Common myeloid progenitor, CD34-positive (primary cell): ENCODE measurements at regions not wholly inside any gene's neighbourhood (a gene's known extent, or its start where the extent isn't known, plus 50 kb on each side); places are given as distances from the start of the nearest gene placed in this dataset.

Experiments used
- CTCF ChIA-PET: fragments of 350-600 bp; sonication (Branson Sonifier 250); formaldehyde crosslinking; loops from one replicate; lab custom pipeline; 2021; ENCODE audit warnings: antibody characterized with exemption; lab: Charles Lee
- POLR2A ChIA-PET: fragments of 350-600 bp; sonication (Branson Sonifier 250); formaldehyde crosslinking; loops from one replicate; lab custom pipeline; 2021; ENCODE audit warnings: antibody characterized with exemption; lab: Charles Lee
- DNase-seq, 3 donors: peaks; one replicate each; pipeline versions ENCODE4 v3.0.0 to v3.0.0-alpha.2; 2013
- H3K27ac ChIP-seq, 2 experiments: 1 replicate in 1 of 2; 2 replicates in 1 of 2; pipeline ENCODE4 v1.7.0; 2013; ENCODE audit warnings: inconsistent platforms in 2 of 2, low read length in 2 of 2, mild to moderate bottlenecking in 2 of 2, low read depth in 1 of 2, moderate library complexity in 1 of 2; ENCODE audit not compliant: severe bottlenecking in 2 of 2, insufficient read depth in 1 of 2, poor library complexity in 1 of 2
- H3K27me3 ChIP-seq, 5 experiments: replicated peaks in 2 of 5; 1 replicate in 3 of 5; 2 replicates in 2 of 5; pipeline versions ENCODE4 v1.6.1 to v1.7.0; 2013; ENCODE audit warnings: low read length in 4 of 5, mild to moderate bottlenecking in 2 of 5, moderate library complexity in 2 of 5, inconsistent platforms in 1 of 5; ENCODE audit not compliant: insufficient read depth in 5 of 5, control insufficient read depth in 4 of 5
- H3K36me3 ChIP-seq, 4 experiments: 1 replicate in 2 of 4; 2 replicates in 2 of 4; pipeline versions ENCODE4 v1.6.1 to v1.7.0; 2013; ENCODE audit warnings: low read length in 3 of 4, control low read depth in 1 of 4, mild to moderate bottlenecking in 1 of 4; ENCODE audit not compliant: control insufficient read depth in 4 of 4, insufficient read depth in 4 of 4
- H3K4me1 ChIP-seq, 4 experiments: 1 replicate in 3 of 4; 2 replicates in 1 of 4; pipeline versions ENCODE4 v1.6.1 to v1.7.1; 2013; ENCODE audit warnings: low read length in 3 of 4, mild to moderate bottlenecking in 3 of 4, control low read depth in 1 of 4, inconsistent platforms in 1 of 4, moderate library complexity in 1 of 4; ENCODE audit not compliant: control insufficient read depth in 4 of 4, insufficient read depth in 4 of 4; ENCODE audit errors: control extremely low read depth in 1 of 4
- H3K4me3 ChIP-seq, 7 experiments: 1 replicate in 4 of 7; 2 replicates in 3 of 7; pipeline versions ENCODE4 v1.5.1 to v1.7.0; 2013; ENCODE audit warnings: mild to moderate bottlenecking in 7 of 7, low read length in 6 of 7, moderate library complexity in 6 of 7, inconsistent platforms in 2 of 7, low read depth in 2 of 7, control low read depth in 1 of 7; ENCODE audit not compliant: insufficient read depth in 4 of 7, control insufficient read depth in 1 of 7; ENCODE audit errors: extremely low read depth in 1 of 7
- H3K9me3 ChIP-seq, 5 experiments: 1 replicate in 4 of 5; 2 replicates in 1 of 5; pipeline versions ENCODE4 v1.6.1 to v1.7.1; 2013; ENCODE audit warnings: low read length in 4 of 5, mild to moderate bottlenecking in 2 of 5, inconsistent platforms in 1 of 5, low read depth in 1 of 5, moderate library complexity in 1 of 5; ENCODE audit not compliant: control insufficient read depth in 4 of 5, insufficient read depth in 2 of 5; ENCODE audit errors: control extremely low read depth in 1 of 5
- WGBS: methylation state at CpG from one replicate; pipeline ENCODE4 v1.1.5; 2013; ENCODE audit not compliant: insufficient coverage; 5-methylcytosine and 5-hydroxymethylcytosine counted together

- no peaks in the 10 kb centered on the region for H3K9me3 ChIP-seq
- H3K36me3 ChIP-seq = no peaks in the 10 kb centered on the region
- ChIA-PET POLR2A (no interaction called here), CTCF (interaction anchor here (0.7 to 1.4 kb wide), 5 partner anchors 14 to 24 kb away, joined by 3 to 7 read pairs (median 3); no protein-coding TSS in a partner anchor)
- H3K27me3 ChIP-seq = no peaks in the 10 kb centered on the region
- H3K27ac ChIP-seq = no peak overlapping the region
- no peak overlapping the region for H3K4me3 ChIP-seq
- H3K4me1 ChIP-seq = peaks cover 0 to 3% (median 1%) of the 10 kb centered on the region in 4 experiments
- no peak for DNase-seq
These were observed 98.8 kb upstream of the DST start for GRCh38 chr6:56741472-56741871.

GRCh38 chr6:56739836-56740815, 97.4 kb upstream of the DST start:
- no peaks in the 10 kb centered on the region for H3K27me3 ChIP-seq
- 100% methylated on average over 7 of the region's 8 CpGs for WGBS
- POLR2A ChIA-PET = no interaction called here
- H3K4me3 ChIP-seq = no peak overlapping the region
- CTCF ChIA-PET = no interaction called here
- DNase-seq = no peak
- peaks cover 0 to 3% (median 1%) of the 10 kb centered on the region in 4 experiments for H3K4me1 ChIP-seq
- no peaks in the 10 kb centered on the region for H3K9me3 ChIP-seq
- H3K36me3 ChIP-seq = no peaks in the 10 kb centered on the region
- H3K27ac ChIP-seq = no peak overlapping the region

GRCh38 chr6:56736804-56737203, 94.1 kb upstream of the DST start:
- no peak for DNase-seq
- ChIA-PET CTCF (no interaction called here), POLR2A (interaction anchor here (0.6 kb wide), 1 partner anchor 8 kb away, joined by 3 read pairs; no protein-coding TSS in a partner anchor)
- Histone ChIP-seq H3K27ac (no peak overlapping the region), H3K36me3 (peaks cover 0 to 2% (median 0%) of the 10 kb centered on the region in 4 experiments), H3K27me3 (no peaks in the 10 kb centered on the region), H3K9me3 (no peaks in the 10 kb centered on the region), H3K4me1 (no peaks in the 10 kb centered on the region), H3K4me3 (no peak overlapping the region)
- WGBS = 100% methylated on average over 3 of the region's 4 CpGs

- H3K36me3 ChIP-seq = peaks cover 0 to 2% (median 0%) of the 10 kb centered on the region in 4 experiments
- peak in 1 of 3 donors; percentile 31 for DNase-seq
- H3K4me1 ChIP-seq = peaks cover 0 to 2% (median 0%) of the 10 kb centered on the region in 4 experiments
- no peak overlapping the region for H3K4me3 ChIP-seq
- WGBS = no CpG with 5 or more reads among the region's 2 CpGs
- no peaks in the 10 kb centered on the region for H3K27me3 ChIP-seq
- CTCF ChIA-PET = interaction anchor here (0.6 to 3.6 kb wide), 4 partner anchors 9 to 33 kb away, joined by 3 to 13 read pairs (median 4); no protein-coding TSS in a partner anchor
- no peak overlapping the region for H3K27ac ChIP-seq
- H3K9me3 ChIP-seq = no peaks in the 10 kb centered on the region
- POLR2A ChIA-PET = no interaction called here
These were observed 91.6 kb upstream of the DST start for GRCh38 chr6:56734335-56734734.

- H3K27ac ChIP-seq = no peak overlapping the region
- H3K9me3 ChIP-seq = no peaks in the 10 kb centered on the region
- POLR2A ChIA-PET = no interaction called here
- DNase-seq = no peak
- H3K36me3 ChIP-seq = peaks cover 0 to 2% (median 0%) of the 10 kb centered on the region in 4 experiments
- 100% methylated on average over 1 of the region's 1 CpG for WGBS
- H3K27me3 ChIP-seq = no peaks in the 10 kb centered on the region
- CTCF ChIA-PET = interaction anchor here (0.8 to 3.6 kb wide), 7 partner anchors 12 to 72 kb away, joined by 3 to 13 read pairs (median 3); no protein-coding TSS in a partner anchor
- H3K4me3 ChIP-seq = no peak overlapping the region
- H3K4me1 ChIP-seq = peaks cover 0 to 2% (median 0%) of the 10 kb centered on the region in 4 experiments
These were observed 90.6 kb upstream of the DST start for GRCh38 chr6:56733211-56733697.

DNA sequence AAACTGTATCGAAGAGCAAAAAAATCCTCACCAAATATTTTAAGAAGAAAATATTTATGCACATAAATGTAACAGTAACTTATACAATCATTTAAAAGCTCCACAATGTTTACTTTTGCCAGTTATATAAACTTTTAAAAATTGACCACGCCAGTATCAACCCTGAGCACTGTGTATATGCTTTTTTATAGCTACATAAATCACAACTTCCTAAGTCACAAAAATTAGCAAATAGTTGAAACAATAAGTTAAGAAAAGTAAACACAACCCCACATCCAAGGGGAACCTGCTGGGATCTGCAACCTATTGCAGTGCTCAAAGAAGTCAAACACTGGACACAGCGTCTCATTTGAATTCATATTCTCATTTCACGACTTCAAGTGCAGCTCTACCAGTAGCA, 89.8 kb upstream of the DST start:
- peaks cover 0 to 2% (median 0%) of the 10 kb centered on the region in 4 experiments for H3K36me3 ChIP-seq
- no peak for DNase-seq
- no peak overlapping the region for H3K4me3 ChIP-seq
- 100% methylated on average over 2 of the region's 4 CpGs for WGBS
- ChIA-PET CTCF (interaction anchor here (0.7 to 3.6 kb wide), 7 partner anchors 13 to 36 kb away, joined by 3 to 13 read pairs (median 3); no protein-coding TSS in a partner anchor), POLR2A (no interaction called here)
- H3K27ac ChIP-seq = no peak overlapping the region
- no peaks in the 10 kb centered on the region for H3K9me3 ChIP-seq
- no peaks in the 10 kb centered on the region for H3K27me3 ChIP-seq
- peaks cover 0 to 2% (median 0%) of the 10 kb centered on the region in 4 experiments for H3K4me1 ChIP-seq
